Osteoblast (primary cell): ENCODE measurements at regions not wholly inside any gene's neighbourhood (a gene's known extent, or its start where the extent isn't known, plus 50 kb on each side); places are given as distances from the start of the nearest gene placed in this dataset.
"Not testable (repeated sequence)": the region's sequence is repeated elsewhere in the genome, so short reads cannot be mapped to it uniquely, and the experiment has no call there.

ENCODE experiments used
- DNase-seq: peaks from one replicate; pipeline ENCODE4 v3.0.0; 2011; ENCODE audit warnings: low spot score, mixed read lengths; ENCODE audit not compliant: insufficient read length; ENCODE audit errors: missing footprints
- H2AFZ ChIP-seq: 2 replicates; pipeline ENCODE4 v1.6.0; 2011; ENCODE audit warnings: mild to moderate bottlenecking, low read length
- H3K27ac ChIP-seq: 2 replicates; pipeline ENCODE4 v1.5.1; 2011; ENCODE audit warnings: mild to moderate bottlenecking, low read depth, low read length, moderate library complexity
- H3K27me3 ChIP-seq: 2 replicates; pipeline ENCODE4 v1.6.0; 2012; ENCODE audit warnings: mild to moderate bottlenecking, control low read depth, inconsistent platforms, low read length, moderate library complexity; ENCODE audit not compliant: insufficient read depth
- H3K36me3 ChIP-seq: 2 replicates; pipeline ENCODE4 v1.5.1; 2011; ENCODE audit warnings: mild to moderate bottlenecking, low read length, control low read depth, moderate library complexity; ENCODE audit not compliant: insufficient read depth
- H3K4me1 ChIP-seq: 2 replicates; pipeline ENCODE4 v1.5.1; 2011; ENCODE audit warnings: mild to moderate bottlenecking, low read length, control low read depth, moderate library complexity; ENCODE audit not compliant: insufficient read depth
- H3K4me2 ChIP-seq: 2 replicates; pipeline ENCODE4 v1.6.0; 2011; ENCODE audit warnings: mild to moderate bottlenecking, low read length; ENCODE audit not compliant: insufficient read depth
- H3K4me3 ChIP-seq: fragments of 200-600 bp; sonication (generic); 3 replicates; pipeline ENCODE4 v1.5.1; 2012; ENCODE audit warnings: mild to moderate bottlenecking, low read length, inconsistent platforms; ENCODE audit not compliant: insufficient read depth
- H3K79me2 ChIP-seq: 2 replicates; pipeline ENCODE4 v1.6.0; 2012; ENCODE audit warnings: mild to moderate bottlenecking, low read length, control low read depth, inconsistent platforms; ENCODE audit not compliant: insufficient read depth
- H3K9me3 ChIP-seq: 2 replicates; pipeline ENCODE4 v1.5.1; 2011; ENCODE audit warnings: low read depth, low read length, control low read depth
- H4K20me1 ChIP-seq: 2 replicates; pipeline ENCODE4 v1.6.0; 2012; ENCODE audit warnings: mild to moderate bottlenecking, low read length, control low read depth; ENCODE audit not compliant: insufficient read depth
- TF ChIP-seq, protein P1 (sequence below): IDR thresholded peaks from 2 replicates; pipeline ENCODE4 v1.5.1; 2011; ENCODE audit warnings: mild to moderate bottlenecking, low read depth, low read length, moderate library complexity; ENCODE audit errors: extremely low read depth

- Histone ChIP-seq H3K4me1 (no peaks in the 10 kb centered on the region), H3K27me3 (no peaks in the 10 kb centered on the region), H3K79me2 (no peaks in the 10 kb centered on the region), H3K4me2 (no peak overlapping the region), H3K36me3 (no peaks in the 10 kb centered on the region), H3K4me3 (no peak overlapping the region), H3K9me3 (no peaks in the 10 kb centered on the region), H2AFZ (no peak overlapping the region), H3K27ac (no peak overlapping the region), H4K20me1 (no peaks in the 10 kb centered on the region)
- TF ChIP-seq, protein P1, sequence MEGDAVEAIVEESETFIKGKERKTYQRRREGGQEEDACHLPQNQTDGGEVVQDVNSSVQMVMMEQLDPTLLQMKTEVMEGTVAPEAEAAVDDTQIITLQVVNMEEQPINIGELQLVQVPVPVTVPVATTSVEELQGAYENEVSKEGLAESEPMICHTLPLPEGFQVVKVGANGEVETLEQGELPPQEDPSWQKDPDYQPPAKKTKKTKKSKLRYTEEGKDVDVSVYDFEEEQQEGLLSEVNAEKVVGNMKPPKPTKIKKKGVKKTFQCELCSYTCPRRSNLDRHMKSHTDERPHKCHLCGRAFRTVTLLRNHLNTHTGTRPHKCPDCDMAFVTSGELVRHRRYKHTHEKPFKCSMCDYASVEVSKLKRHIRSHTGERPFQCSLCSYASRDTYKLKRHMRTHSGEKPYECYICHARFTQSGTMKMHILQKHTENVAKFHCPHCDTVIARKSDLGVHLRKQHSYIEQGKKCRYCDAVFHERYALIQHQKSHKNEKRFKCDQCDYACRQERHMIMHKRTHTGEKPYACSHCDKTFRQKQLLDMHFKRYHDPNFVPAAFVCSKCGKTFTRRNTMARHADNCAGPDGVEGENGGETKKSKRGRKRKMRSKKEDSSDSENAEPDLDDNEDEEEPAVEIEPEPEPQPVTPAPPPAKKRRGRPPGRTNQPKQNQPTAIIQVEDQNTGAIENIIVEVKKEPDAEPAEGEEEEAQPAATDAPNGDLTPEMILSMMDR = no peak
- no peak for DNase-seq
Observed at GRCh38 chr6:5833120-5833519, 173.6 kb downstream of the NRN1 start.

GRCh38 chr6:5832668-5833067, 174.1 kb downstream of the NRN1 start:
- H4K20me1 ChIP-seq = no peaks in the 10 kb centered on the region
- H3K4me3 ChIP-seq = no peak overlapping the region
- H3K4me1 ChIP-seq = no peaks in the 10 kb centered on the region
- H3K27me3 ChIP-seq = no peaks in the 10 kb centered on the region
- H3K36me3 ChIP-seq = no peaks in the 10 kb centered on the region
- no peaks in the 10 kb centered on the region for H3K79me2 ChIP-seq
- H2AFZ ChIP-seq = no peak overlapping the region
- no peak overlapping the region for H3K27ac ChIP-seq
- no peaks in the 10 kb centered on the region for H3K9me3 ChIP-seq
- H3K4me2 ChIP-seq = no peak overlapping the region
- DNase-seq = no peak
- TF ChIP-seq, protein P1 = no peak

DNA sequence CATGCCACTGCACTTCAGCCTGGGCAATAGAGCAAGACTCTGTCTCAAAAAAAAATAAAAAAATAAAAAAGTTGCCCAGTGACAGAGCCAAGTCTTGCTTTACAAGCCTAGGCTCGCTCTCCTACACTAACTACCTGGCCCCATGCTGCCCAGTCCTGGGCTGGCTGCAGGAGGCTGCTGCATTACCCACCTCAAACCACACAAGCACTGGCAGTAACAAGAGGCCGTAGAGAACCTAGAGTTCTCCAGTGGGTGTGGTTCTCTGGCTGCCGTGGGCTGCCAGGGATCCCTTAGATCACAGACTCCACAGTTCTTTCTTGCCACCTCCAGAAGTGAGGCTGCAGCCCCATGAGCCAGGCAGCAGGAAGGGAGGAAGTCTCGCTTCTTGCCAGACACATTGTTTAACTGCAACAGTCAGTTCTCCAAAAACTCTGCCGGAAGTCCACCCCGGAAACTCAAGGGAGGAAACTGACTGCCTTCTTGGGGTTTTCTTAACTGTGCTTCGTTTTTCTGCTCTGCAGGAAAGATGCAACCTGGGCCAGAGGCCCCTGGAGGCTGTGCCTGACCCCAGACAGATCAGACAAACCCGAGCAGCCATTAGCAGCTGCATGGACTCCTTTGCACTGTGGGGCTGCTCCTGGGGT, 175.4 kb downstream of the NRN1 start:
- H3K4me2 ChIP-seq, H3K4me3 ChIP-seq, H3K36me3 ChIP-seq: not testable (repeated sequence)

GRCh38 chr6:5828296-5828695, 178.4 kb downstream of the NRN1 start:
- no peak overlapping the region for H3K4me2 ChIP-seq
- DNase-seq = no peak
- H3K27ac ChIP-seq = no peak overlapping the region
- TF ChIP-seq, protein P1 = no peak
- no peaks in the 10 kb centered on the region for H4K20me1 ChIP-seq
- no peak overlapping the region for H3K4me3 ChIP-seq
- H2AFZ ChIP-seq = no peak overlapping the region
- H3K27me3 ChIP-seq = no peaks in the 10 kb centered on the region
- no peaks in the 10 kb centered on the region for H3K79me2 ChIP-seq
- no peaks in the 10 kb centered on the region for H3K36me3 ChIP-seq
- no peaks in the 10 kb centered on the region for H3K4me1 ChIP-seq
- no peaks in the 10 kb centered on the region for H3K9me3 ChIP-seq

More for the DNA sequence above, 175.4 kb downstream of the NRN1 start:
- not testable (repeated sequence) for H3K79me2 ChIP-seq, H3K27me3 ChIP-seq, H3K9me3 ChIP-seq, H3K4me1 ChIP-seq, H3K27ac ChIP-seq, H4K20me1 ChIP-seq, H2AFZ ChIP-seq
- DNase-seq = peak; percentile 74
